Liver (tissue), 3 donors: ENCODE measurements at regions not wholly inside any gene's neighbourhood (a gene's known extent, or its start where the extent isn't known, plus 50 kb on each side); places are given as distances from the start of the nearest gene placed in this dataset.

Source experiments
- CTCF ChIP-seq: fragments of 150-350 bp; IDR thresholded peaks from 2 replicates; pipeline ENCODE4 v1.5.1; 2017; ENCODE audit warnings: improper control_type of control experiment, low read depth, low read length; ENCODE audit not compliant: missing input control
- JUND ChIP-seq, 2 donors: IDR thresholded peaks; 2 replicates each; pipeline ENCODE4 v1.6.1; 2016; ENCODE audit warnings: antibody characterized with exemption in 2 of 2
- REST ChIP-seq: IDR thresholded peaks from 2 replicates; pipeline ENCODE4 v1.6.1; 2016; ENCODE audit warnings: antibody characterized with exemption, mild to moderate bottlenecking
- SP1 ChIP-seq: IDR thresholded peaks from 2 replicates; pipeline ENCODE4 v1.6.1; 2018; ENCODE audit warnings: antibody characterized with exemption, mild to moderate bottlenecking
- TAF1 ChIP-seq: conservative IDR thresholded peaks from 2 replicates; pipeline ENCODE4 v1.6.1; 2016; ENCODE audit warnings: antibody characterized with exemption, mild to moderate bottlenecking
- YY1 ChIP-seq: IDR thresholded peaks from 2 replicates; pipeline ENCODE4 v1.6.1; 2016; ENCODE audit warnings: antibody characterized with exemption, mild to moderate bottlenecking
- donor health status: healthy.
- donor health status: healthy.

GRCh38 chr2:12855508-12855907 lies 138.8 kb downstream of the TRIB2 start:
- TF ChIP-seq CTCF (no peak), YY1 (no peak), REST (no peak), JUND (IDR thresholded peaks at IDR 0.05) (no peak), TAF1 (no peak), SP1 (no peak)
